ENCODE measurements at regions not wholly inside any gene's neighbourhood (a gene's known extent, or its start where the extent isn't known, plus 50 kb on each side); places are given as distances from the start of the nearest gene placed in this dataset.

DNA sequence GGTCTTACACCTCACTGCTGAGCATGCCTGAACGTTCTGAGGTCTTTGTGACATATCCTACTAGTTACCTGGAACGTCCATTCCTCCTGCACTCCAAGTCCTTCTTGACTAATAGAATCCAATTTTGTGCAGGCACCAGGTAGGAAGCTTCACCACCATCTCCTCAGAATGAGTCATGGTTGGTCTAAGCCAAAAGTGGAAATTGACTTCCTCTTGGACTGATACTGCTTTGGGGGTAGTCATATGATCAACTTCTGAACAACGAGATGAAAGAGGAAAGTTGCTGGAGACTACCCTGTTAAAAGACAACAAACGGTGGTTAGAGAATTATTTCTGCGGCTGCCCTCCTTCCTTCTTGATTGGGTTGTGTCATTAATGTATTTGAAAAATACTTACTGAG is 374.2 kb upstream of the LARGE1 start:
- TF ChIP-seq CTCF (IDR thresholded peaks at IDR 0.05) (no peak), EZH2 (IDR thresholded peaks at IDR 0.05) (no peak)
